ENCODE measurements at regions not wholly inside any gene's neighbourhood (a gene's known extent, or its start where the extent isn't known, plus 50 kb on each side); places are given as distances from the start of the nearest gene placed in this dataset.

DNA sequence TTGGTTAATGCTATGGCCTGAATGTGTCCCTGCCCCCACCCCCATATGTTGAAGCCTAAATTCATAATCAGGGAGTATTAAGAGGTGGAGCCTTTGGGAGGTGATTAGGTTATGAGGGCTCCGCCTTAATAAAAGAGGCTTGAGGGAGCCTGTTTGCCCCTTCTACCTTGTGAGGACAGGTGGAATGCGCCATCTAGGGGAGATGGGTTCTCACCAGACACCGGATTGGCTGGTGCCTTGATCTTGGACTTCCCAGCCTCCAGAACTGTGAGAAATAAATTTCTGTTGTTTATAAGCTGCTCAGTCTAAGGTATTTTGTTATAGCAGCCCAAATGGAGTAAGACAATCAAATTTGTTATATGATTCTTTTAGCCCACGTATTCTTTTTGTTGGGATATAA lies 148.3 kb downstream of the PTCSC3 start:
- DNase-seq, result no peak

DNA sequence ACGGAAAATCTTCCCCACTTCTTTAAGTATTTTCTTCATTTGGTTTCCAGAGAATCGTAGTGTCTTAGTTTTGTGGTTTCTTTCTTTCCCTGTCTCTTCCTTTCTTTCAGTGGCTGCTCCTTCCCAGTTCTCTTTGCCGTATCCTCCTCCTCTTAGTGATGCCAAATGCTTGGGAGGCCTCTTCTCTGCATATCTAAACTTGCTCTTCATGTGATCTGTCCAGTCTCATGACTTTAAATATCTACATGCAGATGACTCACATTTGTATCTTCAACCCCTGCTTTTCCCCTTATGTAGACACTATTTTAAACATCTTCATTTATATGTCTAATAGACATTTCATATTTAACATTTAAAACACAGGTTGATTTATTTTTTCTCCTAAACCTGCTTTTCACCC lies 149.2 kb downstream of the PTCSC3 start:
- no peak for DNase-seq

DNA sequence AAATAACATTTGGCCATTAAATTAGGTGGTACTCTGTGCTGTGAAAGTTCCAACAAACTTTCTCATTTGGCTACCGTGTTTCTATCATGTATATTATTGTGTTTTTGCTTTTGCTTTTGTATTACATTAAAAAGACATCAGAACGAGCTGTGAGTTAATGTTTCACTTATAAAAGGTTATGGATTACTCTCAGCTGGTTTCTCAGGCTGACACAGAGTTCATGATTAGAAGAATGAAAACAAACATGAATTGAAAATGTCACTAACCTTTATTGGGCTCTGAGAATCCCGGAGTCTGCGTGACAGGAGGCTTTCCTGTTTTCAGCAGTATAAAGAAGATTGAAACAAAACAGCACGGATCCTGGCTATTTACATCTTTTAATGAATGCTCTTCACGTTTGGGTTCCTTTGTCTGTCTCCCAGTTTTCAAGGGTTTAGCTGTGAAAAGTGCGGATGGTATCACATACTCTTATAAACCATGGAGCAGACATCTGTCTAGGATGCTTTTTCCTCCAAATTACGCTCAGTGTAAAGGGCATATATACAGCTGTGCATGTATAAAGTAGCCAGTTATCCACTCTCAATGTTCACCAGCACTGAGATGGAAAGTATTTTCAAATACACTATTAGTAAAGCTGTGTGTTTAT lies 153.6 kb downstream of the PTCSC3 start:
- DNase-seq, result no peak

DNA sequence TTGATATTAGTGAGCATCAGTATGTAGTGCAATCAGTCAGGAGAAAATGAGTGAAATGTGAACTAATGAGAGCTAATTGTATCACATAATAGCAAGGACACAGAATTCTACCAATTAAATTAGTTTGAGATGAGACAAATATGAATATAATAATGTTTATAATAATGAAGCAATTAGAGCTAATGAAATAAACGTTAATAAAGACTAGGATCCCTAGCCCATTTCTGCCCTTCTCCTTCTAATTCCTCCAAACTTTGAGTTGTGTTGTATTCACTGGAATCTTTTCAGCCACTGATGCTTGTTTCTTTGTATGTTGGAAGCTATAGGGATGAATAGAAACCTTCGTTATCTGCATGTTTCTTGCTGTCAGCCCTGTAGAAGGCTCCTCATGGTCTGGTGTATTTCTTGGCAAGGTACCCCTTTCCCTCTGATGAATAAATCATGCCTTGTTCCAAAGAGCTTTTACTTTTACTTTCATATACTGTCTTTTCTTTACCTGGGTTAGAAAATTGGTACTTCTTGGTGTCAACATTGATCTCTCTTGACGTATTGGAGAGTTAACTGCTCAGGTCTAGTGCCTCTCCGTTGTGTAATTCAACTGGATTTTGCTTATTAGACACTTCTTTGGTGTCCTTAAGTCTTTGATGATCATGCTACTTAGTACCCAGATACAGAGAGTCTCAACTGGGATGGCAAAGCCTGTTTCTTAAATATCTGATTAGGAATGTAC lies 154.8 kb downstream of the PTCSC3 start:
- no peak for DNase-seq

DNA sequence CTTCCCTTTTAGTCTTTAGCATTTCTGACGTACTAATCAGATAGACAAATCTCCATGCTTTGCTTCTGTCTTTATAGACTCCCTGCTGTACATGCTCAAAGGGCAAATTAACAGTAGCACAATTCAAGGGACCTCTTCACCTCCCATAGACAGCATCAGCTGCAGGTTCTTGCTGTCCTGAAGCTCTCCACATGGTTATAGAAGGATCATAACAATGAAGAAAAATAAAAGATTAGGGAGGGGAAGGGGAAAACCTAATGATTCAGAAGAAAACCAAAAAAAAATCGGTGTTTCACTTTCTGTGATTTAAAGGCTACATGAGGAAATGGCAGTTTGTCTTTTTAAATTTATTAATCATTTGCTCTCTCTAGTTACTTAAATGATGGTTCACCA lies 155.5 kb downstream of the PTCSC3 start:
- no peak for DNase-seq

DNA sequence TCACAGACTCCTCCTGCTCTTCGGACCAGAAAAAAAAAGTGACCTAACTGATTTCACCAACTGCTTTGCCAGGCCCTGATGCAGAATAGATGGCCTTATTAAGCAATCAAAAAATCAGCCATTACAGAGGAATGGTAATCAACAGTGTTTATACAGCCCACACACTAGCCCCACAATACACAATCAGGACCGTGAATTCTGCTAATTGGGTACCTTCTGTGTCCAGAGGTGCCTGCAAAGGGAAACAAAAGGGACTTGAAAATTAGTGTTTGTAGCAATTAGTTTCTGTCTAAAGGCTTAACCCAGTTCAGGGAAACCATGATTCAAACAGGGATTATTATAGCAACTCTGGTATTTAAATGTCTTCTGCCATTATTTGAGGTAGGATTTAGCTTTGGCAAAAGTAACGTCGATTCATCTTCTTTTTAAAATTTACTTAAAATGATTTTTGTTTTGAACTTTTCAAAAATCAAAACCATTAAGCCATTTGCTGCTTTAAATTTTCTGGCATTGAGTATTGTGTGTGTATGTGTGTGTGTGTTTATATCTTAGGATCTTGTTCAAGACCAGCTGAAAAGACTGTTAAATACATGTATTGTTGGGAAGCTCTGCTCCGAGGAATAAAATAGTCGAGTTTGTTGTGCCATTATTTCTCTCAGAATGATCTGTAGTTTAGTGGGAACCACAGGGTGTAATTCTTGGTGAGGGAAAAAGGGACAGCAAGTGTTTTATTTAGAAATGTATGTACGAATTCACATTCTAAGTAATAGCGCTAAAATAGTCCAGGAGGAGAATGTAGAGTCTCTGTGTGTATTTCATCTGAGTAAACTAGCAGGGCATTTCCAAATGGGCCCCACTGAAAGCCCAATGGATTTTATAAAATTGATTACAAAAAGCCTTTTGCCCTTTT lies 156.1 kb downstream of the PTCSC3 start:
- DNase-seq, result no peak

DNA sequence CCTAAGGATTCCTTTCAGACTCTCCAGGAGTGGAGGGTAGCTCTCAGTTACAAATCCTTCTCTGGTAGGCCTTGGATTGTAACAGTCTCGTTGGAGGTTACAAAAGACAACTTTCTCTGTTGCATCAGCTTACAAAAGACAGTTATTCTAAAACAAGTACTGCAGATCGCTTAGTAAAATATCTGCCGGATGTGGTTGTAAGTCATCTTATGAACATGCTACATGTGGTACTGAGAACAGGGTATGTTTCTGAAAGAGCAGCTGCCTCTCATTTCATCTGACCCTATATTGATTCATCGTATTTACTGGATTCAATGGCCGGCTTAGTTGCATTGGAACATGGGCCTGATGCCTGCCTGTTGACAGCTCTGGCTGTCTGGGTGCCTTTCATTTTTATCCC lies 157.4 kb downstream of the PTCSC3 start:
- DNase-seq, result no peak

DNA sequence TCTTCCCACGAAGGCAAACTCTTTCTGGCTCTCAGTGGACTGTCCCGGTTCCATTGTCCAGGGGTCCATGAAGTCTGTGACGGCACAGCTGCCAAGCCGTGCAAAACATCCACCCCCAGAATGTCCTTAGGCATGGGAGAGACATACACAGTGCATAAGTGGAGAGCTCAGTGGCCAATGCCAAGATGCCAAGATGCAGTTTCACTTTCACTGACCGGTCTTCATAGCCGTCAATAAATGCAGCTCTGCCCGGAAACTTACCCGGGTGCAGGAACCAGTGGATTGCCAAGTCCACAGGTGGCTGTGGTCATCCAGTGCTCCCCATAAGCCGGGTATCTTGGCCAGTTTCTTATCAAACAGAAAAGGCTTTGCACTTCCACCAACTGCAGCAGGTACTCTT lies 162.3 kb downstream of the PTCSC3 start:
- DNase-seq, result no peak

DNA sequence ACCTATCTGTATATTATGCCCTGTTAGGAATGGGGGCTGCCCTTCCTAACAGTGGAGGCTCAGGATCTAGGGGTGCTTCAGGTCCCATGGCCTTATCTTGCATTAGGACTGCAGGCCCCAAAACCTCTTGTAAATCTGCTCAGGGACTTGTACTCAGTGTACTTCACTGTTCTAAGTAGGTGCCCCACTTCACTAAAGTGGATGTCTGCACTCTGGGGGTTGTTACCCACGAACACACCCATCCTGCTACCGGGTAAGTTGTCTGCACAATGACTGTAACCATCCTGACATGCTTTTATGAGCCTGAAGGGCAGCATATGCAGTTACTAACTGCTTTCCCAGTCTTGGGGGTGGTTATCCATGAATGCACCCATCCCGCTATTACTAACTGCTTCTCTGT lies 163.0 kb downstream of the PTCSC3 start:
- DNase-seq, result no peak

DNA sequence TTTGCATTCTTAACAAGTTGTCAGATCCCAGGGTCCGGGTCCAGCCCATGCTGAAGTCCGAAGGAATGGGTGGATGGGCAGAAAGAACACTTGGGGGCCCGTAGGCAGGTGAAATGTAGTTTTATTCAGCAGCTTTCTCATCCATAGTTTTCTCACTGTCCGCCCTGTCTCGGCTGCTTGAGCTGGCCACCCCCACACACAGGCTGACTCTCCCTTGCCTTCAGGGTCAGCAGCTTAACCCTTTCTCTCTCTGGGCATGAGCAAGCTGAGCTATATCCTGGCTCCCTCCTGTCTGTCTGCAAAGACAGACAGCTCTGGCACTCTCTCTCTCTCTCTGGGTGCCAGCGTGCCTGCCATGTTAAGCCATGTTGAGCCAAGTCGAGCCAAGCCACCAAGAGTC lies 163.9 kb downstream of the PTCSC3 start:
- DNase-seq, result no peak

DNA sequence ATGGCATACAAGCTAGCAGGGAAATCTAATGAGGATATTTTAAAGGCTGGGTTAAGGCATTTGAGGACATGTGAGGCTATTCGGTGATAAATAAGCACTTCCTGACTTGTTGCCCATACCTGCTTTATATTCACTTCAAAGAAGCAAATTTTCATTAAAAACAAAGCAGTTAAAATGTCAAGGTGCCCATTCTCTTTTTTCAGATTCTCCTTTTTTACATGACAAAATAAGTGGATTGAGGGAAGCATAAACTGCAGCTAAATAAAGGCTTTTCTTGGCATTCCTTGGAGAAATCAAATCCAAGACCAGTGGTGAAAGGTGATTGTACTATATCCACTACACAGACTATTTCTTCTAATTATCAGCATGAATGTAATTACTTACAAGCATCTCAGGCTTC lies 166.9 kb downstream of the PTCSC3 start:
- no peak for DNase-seq

DNA sequence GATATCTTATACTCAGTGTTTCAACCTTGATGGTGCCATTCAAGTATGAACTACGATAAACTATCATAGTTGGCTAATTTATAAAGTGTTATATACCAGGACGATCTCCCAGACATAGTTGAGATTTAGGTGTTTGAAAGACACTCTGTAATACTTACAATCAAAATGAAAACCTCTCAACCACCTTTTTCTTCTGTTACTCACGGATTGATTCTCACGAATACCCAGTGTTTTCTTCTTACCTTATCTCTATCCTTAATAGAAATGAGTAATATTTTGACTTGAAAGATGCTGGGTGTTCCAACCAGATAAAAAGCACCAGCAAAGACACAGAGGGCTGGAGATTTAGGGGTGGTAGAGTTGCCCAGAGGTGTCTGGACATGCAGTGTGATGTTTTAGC lies 169.9 kb downstream of the PTCSC3 start:
- no peak for DNase-seq

DNA sequence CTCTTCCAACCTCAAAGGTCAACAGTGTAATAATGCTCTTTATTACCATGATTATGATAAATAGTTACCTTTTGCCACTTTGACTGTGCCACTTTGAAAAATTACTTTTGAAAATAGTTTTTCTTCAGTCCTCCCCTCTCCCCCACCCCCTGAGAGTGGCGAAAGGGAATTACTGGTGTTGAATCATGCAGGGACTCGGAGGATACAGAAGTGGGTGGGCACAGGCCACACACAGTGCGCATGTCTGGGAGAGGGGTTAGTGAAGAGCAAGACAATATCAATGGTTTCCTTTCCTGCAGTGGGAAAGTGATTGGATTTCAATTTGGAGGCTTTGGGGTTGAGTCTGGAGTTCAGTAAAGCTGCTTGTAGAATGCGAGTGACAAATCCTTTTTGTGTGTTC lies 170.9 kb downstream of the PTCSC3 start:
- DNase-seq, result no peak

DNA sequence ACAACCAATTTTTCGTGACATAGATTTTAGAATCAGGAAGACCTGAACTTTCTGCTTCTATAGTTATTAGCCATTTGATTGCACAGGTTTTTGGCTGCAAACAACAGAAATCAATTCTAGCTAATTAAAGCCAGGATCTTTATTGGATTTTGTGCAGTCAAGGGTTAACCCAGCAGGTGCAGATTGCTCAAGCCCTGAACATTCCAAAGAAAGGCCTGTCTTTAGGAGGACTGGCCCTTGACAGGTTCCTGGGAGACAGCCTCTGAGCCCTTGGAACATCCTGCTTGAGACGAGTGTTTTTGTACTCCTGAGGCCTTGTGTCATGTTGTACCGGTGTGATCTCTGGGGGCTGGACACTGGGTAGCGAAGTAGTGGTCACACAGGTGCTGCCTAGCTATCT lies 174.6 kb downstream of the PTCSC3 start:
- no peak for DNase-seq

DNA sequence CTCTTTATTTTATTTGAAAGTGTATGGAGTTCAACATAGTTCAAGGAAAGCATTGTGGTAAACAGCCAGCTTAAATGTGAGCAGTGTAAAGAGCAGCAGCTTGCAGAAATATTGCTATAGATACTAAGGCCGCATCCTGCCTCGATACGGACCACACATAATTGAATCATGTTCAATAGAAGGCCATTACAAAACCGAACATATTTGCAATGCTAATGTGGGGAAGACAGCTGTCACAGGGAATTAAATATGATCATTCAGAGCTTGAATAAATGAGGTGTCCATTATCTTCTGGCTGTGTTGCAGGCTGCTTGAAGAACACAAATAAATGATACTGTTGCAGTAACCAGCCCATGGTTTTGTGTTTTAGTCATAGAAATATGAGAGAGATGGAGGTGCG lies 173.2 kb downstream of the BRMS1L start:
- no peak for DNase-seq

DNA sequence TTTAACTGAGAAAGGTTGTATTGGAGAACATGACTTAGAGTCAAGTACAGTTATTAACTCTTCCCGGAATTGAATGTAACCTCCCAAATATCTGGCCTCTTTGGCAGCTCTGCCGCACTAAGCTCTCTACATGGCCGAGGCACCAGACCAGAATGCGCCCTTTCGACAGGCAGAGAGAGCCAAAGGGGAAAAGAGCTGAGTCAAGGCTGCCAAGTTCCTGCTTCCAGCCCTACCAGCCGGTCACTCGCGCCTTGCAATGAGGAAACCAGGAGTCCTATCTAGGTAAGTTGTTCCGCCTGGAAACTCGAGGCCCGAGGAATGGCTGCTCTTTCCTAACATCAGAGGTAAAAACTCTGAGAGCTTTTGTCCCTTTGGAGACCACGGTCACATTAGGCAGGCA lies 172.2 kb downstream of the BRMS1L start:
- no peak for DNase-seq

DNA sequence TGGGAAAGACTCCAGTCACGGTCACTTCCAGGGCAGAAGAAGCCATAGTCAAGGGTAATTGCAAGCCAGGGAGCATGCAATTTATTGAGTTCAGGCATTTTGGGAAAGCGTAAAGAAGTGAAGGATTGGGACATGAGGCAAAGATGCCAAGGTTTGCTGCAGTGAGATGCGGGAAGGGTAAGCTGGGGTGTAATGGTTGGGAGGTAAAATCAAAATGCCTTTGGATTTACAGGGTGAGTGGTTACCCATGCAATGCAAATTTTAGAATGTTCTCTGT lies 167.5 kb downstream of the BRMS1L start:
- DNase-seq, result no peak

DNA sequence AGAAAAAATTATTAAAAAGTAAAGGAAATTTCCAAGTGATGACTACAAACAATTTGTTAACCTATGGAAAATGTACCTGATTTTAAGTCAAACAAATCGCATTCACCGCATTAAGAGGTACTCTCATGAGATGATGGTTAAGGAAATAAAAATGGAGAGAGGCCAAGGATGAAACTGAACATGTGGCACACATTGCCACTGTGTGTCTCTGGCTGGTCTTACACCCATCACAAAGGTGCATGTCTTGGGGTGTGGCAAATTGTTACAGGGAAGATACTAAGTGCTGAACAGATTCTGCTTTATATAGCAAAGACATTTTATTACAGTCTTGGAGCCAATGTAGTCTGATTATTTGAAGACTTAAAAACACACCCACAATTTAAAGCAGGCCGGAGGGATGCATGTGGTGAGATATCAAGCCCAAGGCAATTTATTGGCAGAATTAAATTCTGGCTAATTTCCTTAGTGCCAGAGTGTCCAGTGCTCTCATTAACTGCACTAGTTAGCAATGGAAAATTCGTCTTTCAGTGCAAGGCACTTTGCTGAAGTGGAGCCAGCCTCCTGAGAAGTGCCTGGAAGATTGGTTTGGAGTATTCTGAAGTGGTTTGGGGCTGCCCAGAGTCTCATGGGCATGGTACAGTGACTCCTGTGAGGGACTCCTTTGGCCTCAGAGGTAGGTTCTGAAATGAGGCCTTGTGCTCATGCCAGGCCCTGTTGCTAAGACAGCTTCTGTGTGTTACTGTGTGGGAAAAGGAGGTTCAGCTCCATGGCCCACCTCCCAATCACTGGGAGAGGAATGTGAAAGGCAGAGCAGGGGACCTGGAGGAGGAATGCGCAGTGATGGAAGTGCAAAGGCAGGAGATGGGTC lies 166.9 kb downstream of the BRMS1L start:
- DNase-seq, result no peak

DNA sequence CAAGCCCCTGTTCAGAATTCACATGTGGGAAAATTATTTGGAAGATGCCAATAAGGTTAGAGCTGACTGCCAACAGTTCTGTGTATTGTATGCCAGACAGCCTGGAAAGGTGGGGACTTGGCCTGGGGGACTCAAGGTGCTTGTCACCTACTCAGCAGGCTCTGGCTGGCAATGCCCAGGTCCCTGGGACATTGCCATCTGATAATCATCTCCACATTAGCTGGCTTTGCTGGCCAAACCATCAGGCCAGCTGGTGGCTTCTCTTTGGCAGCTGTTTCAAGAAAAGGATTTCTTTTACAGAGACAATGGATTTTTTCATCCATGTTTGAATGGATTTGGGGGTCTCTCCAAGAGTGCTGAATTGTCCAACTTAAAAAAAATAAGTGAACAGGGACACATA lies 165.2 kb downstream of the BRMS1L start:
- DNase-seq, result no peak

DNA sequence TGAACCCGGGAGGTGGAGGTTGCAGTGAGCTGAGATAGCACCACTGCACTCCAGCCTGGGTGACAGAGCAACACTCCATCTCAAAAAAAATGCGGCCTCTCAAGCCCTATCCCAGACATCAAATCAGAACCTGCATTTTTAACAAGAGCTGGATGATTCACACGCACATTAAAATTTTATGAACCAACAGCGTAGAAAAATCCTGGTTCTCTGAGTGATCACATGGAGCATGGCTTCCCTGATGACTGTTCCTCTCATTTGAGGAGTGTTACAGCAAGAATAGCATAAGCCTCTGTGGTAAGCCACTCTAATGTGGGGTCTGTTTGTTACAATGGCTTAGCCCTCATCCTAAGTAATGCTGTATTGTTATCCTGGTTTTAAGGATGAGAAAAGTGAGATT lies 163.6 kb downstream of the BRMS1L start:
- DNase-seq, result no peak

DNA sequence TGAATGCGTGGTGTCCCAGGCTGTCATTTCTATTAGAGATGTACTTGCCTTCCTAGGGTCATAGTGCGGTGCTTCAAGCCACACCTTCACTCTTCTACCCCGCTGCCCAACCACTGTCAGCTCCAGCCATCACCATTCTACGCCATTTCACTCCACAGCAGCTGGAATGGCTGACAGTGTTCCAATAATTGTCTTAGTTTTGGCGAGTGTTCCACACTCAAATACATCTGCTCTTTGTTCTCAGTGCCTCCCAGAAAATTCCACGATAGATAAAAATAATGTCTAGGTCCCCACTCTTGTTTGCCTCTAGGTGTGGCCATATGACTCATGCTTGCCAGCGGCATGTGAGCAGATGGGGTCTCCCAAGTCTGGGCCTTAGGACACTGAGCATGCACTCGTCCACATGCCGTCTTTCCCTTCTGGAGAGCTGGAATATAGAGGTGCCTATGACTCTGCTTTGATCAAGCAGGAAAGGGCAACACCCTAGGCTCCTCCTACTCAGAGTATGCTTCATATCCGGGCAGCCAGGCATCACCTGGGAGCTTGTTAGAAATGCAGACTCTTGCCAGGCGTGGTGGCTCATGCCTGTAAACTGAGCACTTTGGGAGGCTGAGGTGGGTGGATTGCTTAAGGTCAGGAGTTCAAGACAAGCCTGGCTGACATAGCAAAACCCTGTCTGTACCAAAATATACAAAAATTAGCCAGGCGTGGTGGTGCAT lies 163.0 kb downstream of the BRMS1L start:
- DNase-seq, result no peak

DNA sequence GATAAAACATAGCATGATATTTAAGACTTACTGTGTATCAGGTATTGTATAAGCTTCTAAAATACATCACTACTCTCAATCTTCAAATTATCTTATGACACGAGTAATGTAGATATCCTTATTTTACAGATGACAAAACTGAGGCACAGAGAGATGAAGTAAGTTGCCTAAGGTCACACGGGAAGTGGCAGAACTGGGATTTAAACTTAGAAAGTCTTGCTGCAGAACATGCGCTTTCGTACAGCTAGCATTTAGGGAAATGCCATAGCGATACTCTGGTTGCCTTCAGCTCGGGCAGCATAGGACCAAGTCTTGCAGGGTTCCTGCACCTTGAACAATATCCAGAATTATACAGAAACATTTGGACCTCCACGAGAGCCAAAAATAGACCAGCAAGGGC lies 162.4 kb downstream of the BRMS1L start:
- DNase-seq, result no peak

DNA sequence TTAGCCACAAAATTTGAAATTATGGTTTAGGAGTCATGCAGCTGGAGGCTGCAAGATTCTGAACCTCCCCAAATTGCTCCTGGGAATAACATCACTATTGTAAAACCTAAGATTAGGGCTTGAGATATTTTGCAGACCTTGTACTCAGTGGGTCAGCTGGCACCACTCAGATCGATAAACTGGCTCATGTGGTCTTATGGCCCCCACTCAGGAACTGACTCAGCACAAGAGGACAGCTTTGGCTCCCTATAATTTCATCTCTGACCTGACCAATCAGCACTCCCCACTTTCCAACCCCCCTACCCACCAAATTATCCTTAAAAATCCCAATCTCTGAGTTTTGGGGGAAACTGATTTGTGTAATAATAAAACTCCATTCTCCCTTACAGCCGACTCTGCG lies 161.6 kb downstream of the BRMS1L start:
- no peak for DNase-seq

All from activated CD4-positive, alpha-beta T cell treated with anti-CD3 and anti-CD28 coated beads, Interleukin-2, amount 50 U/mL, for 4 hours (primary cell).